Fibroblast of lung (primary cell): ENCODE measurements at regions not wholly inside any gene's neighbourhood (a gene's known extent, or its start where the extent isn't known, plus 50 kb on each side); places are given as distances from the start of the nearest gene placed in this dataset.

Experiments
- DNase-seq, 2 donors: peaks; one replicate each; pipeline versions ENCODE4 v3.0.0 to v3.0.0-alpha.2; 2010; ENCODE audit warnings: low read depth in 2 of 2
- H2AFZ ChIP-seq: 2 replicates; pipeline ENCODE4 v1.5.1; 2012; ENCODE audit warnings: low read length, control low read depth, inconsistent platforms
- H3K27ac ChIP-seq: 2 replicates; pipeline ENCODE4 v1.5.1; 2011; ENCODE audit warnings: low read length, control low read depth; ENCODE audit not compliant: insufficient read depth
- H3K27me3 ChIP-seq: 2 replicates; pipeline ENCODE4 v1.5.1; 2011; ENCODE audit warnings: mild to moderate bottlenecking, low read length; ENCODE audit not compliant: control insufficient read depth, insufficient read depth
- H3K36me3 ChIP-seq: 2 replicates; pipeline ENCODE4 v1.5.1; 2011; ENCODE audit warnings: low read length; ENCODE audit not compliant: control insufficient read depth, insufficient read depth
- H3K4me1 ChIP-seq: 2 replicates; pipeline ENCODE4 v1.5.1; 2011; ENCODE audit warnings: low read length; ENCODE audit not compliant: control insufficient read depth, insufficient read depth; ENCODE audit errors: extremely low read depth
- H3K4me2 ChIP-seq: 2 replicates; pipeline ENCODE4 v1.5.1; 2011; ENCODE audit warnings: low read length, control low read depth; ENCODE audit not compliant: insufficient read depth; ENCODE audit errors: extremely low read depth
- H3K4me3 ChIP-seq, 4 experiments: fragments of 200-600 bp in 1 of 4; sonication (generic) in 1 of 4; replicated peaks in 1 of 4; 2 replicates each; pipeline ENCODE4 v1.5.1; 2011 to 2016; ENCODE audit warnings: low read length in 4 of 4, low read depth in 3 of 4, mild to moderate bottlenecking in 3 of 4, control low read depth in 2 of 4, inconsistent platforms in 1 of 4, mixed read lengths in 1 of 4; ENCODE audit not compliant: insufficient read depth in 1 of 4; ENCODE audit errors: control extremely low read depth in 1 of 4
- H3K79me2 ChIP-seq: 2 replicates; pipeline ENCODE4 v1.5.1; 2012; ENCODE audit warnings: mild to moderate bottlenecking, low read length, inconsistent platforms; ENCODE audit not compliant: control insufficient read depth, insufficient read depth
- H3K9ac ChIP-seq: 2 replicates; pipeline ENCODE4 v1.5.1; 2011; ENCODE audit warnings: mild to moderate bottlenecking, low read length, control low read depth; ENCODE audit not compliant: insufficient read depth
- H3K9me3 ChIP-seq: 2 replicates; pipeline ENCODE4 v1.5.1; 2012; ENCODE audit warnings: low read depth, low read length; ENCODE audit not compliant: control insufficient read depth, insufficient read depth
- H4K20me1 ChIP-seq: 2 replicates; pipeline ENCODE4 v1.5.1; 2011; ENCODE audit warnings: low read length; ENCODE audit not compliant: control insufficient read depth, insufficient read depth; ENCODE audit errors: extremely low read depth
- EZH2 ChIP-seq: IDR thresholded peaks from 2 replicates; pipeline ENCODE4 v1.5.1; 2012; ENCODE audit warnings: low read length, control low read depth, mild to moderate bottlenecking; ENCODE audit errors: missing control alignments
- TF ChIP-seq, protein P1 (sequence below), 2 donors: IDR thresholded peaks in 1 of 2; conservative IDR thresholded peaks in 1 of 2; 1 replicate in 1 of 2; 2 replicates in 1 of 2; pipeline ENCODE4 v1.5.1; 2011 to 2012; ENCODE audit warnings: low read length in 2 of 2, control low read depth in 1 of 2, inconsistent platforms in 1 of 2, low read depth in 1 of 2, mild to moderate bottlenecking in 1 of 2

DNA sequence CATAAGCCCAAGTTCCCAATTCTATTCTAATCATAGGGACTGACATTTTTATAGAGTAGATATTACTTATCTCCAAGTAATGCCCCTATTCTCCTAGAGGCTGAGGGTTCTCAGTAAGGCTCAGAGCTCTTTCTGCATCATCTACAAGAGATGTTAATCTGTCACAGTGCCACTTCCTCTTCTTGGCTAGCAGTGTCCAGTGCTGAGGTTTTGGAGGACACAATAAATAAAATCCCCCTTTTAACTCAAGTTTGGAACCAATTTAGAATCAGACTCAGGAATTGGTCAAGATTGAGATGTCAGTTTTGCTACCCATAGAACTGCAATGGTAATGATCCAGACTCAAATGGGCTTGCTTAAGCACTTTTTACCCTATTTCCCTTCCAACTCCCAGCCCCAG is 154.1 kb upstream of the ARID2 start:
- Histone ChIP-seq H3K27ac (no peak overlapping the region), H3K9me3 (no peaks in the 10 kb centered on the region), H3K4me1 (no peaks in the 10 kb centered on the region), H3K9ac (no peak overlapping the region), H4K20me1 (no peaks in the 10 kb centered on the region), H3K4me3 (no peak overlapping the region), H3K79me2 (no peaks in the 10 kb centered on the region), H3K36me3 (no peaks in the 10 kb centered on the region), H3K27me3 (no peaks in the 10 kb centered on the region), H3K4me2 (no peak overlapping the region), H2AFZ (no peak overlapping the region)
- TF ChIP-seq, protein P1, sequence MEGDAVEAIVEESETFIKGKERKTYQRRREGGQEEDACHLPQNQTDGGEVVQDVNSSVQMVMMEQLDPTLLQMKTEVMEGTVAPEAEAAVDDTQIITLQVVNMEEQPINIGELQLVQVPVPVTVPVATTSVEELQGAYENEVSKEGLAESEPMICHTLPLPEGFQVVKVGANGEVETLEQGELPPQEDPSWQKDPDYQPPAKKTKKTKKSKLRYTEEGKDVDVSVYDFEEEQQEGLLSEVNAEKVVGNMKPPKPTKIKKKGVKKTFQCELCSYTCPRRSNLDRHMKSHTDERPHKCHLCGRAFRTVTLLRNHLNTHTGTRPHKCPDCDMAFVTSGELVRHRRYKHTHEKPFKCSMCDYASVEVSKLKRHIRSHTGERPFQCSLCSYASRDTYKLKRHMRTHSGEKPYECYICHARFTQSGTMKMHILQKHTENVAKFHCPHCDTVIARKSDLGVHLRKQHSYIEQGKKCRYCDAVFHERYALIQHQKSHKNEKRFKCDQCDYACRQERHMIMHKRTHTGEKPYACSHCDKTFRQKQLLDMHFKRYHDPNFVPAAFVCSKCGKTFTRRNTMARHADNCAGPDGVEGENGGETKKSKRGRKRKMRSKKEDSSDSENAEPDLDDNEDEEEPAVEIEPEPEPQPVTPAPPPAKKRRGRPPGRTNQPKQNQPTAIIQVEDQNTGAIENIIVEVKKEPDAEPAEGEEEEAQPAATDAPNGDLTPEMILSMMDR (conservative IDR thresholded peaks at IDR 0.05 in 1 of 2, IDR thresholded peaks at IDR 0.05 in 1 of 2; ENCODE audit: low read depth in 1 of 2, low read length in 2 of 2): no peak
- TF ChIP-seq EZH2: no peak
- DNase-seq: no peak

DNA sequence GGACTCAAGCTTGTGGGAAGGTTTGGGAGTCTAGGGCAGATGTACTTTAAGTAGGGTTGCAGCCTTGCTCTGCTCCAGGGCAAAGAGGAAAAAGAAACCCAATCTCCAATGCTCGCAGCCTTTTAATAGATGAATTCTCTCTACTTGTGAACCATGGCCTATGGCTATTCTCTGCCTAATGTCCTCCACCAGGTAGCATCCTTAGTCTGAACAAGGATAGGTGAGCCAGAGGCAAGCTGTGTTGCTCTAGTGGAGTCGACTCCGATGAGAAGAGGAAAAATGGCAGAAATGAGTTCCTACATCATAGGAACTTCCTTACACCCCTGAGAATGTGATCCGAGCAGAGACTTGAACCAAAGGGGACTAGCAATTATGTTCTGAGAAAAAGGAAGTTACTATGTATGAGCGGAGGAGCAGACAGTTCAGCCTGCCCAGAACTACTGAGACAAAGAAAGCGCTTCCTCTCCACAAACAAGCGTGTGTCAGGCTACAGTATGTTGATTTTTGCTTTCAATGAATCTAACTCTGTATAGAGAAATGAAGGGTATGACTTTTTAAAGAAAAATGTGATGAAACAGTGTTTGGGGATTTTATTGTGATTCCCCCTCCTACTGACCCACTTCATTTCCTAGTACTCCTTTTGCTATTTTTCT is 153.6 kb upstream of the ARID2 start:
- DNase-seq: no peak
- Histone ChIP-seq H3K4me3 (no peak overlapping the region), H4K20me1 (no peaks in the 10 kb centered on the region), H3K4me2 (no peak overlapping the region), H3K79me2 (no peaks in the 10 kb centered on the region), H3K27me3 (no peaks in the 10 kb centered on the region), H3K27ac (no peak overlapping the region), H3K9me3 (no peaks in the 10 kb centered on the region), H2AFZ (no peak overlapping the region), H3K4me1 (no peaks in the 10 kb centered on the region), H3K9ac (no peak overlapping the region), H3K36me3 (no peaks in the 10 kb centered on the region)
- TF ChIP-seq EZH2: no peak
- TF ChIP-seq, protein P1 (conservative IDR thresholded peaks at IDR 0.05 in 1 of 2, IDR thresholded peaks at IDR 0.05 in 1 of 2; ENCODE audit: low read depth in 1 of 2, low read length in 2 of 2): no peak

DNA sequence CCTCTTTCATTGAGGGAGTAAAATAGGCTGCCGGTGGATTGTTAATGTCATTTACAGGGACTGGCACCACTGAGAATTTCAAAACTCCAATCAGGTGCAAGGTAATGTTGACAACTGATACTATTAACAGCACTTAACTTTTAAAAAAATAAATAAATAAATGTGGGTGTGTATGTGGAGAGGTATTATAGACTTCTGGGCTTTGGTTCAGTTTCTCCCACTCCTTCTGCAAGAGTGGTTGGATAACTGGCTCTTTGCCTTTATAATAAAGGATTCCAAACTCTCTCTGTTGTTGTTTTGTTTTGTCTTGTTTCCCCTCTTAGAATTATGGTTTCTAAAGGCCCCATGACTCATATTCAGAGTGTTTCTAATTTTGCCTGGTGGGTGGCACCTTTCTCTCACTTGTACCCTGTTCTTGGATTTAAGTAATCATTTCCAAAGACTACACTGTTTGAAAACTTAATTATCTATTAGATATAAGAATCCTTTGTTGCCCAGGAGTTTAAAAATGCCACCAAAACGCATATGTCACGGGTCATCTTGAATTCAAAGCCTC is 151.6 kb upstream of the ARID2 start:
- Histone ChIP-seq H3K36me3 (no peaks in the 10 kb centered on the region), H3K27ac (no peak overlapping the region), H3K4me2 (no peak overlapping the region), H3K27me3 (no peaks in the 10 kb centered on the region), H4K20me1 (no peaks in the 10 kb centered on the region), H3K4me3 (no peak overlapping the region), H3K4me1 (no peaks in the 10 kb centered on the region), H3K79me2 (no peaks in the 10 kb centered on the region), H3K9me3 (no peaks in the 10 kb centered on the region), H2AFZ (no peak overlapping the region), H3K9ac (no peak overlapping the region)
- peak in 1 of 2 donors; percentile 44 for DNase-seq
- no peak for TF ChIP-seq EZH2
- TF ChIP-seq, protein P1 (conservative IDR thresholded peaks at IDR 0.05 in 1 of 2, IDR thresholded peaks at IDR 0.05 in 1 of 2; ENCODE audit: low read depth in 1 of 2, low read length in 2 of 2): no peak
